ENCODE measurements at regions not wholly inside any gene's neighbourhood (a gene's known extent, or its start where the extent isn't known, plus 50 kb on each side); places are given as distances from the start of the nearest gene placed in this dataset.
A peak's percentile ranks its signal among the peaks of the same experiment; 100 is the strongest.

DNA sequence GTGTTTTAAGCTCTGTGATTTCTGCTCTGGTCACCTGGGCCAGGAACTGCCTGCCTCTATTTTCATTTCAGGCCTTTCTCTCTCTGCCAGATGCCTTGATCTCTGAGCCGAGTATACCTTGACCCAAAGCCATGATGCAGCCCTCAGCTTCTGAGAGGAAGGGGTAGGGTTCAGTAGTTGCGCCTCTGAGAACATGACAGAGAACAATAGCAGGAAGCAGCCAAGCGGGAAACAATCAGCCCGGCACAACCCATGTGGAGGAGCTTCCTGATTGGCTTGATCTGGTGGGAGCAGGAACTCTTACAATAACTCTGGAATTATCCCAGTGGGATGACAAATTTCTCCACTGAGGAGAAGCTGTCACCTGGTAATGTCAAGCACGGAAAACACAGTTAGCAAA is 127.4 kb downstream of the PALM2AKAP2 start:
- H3K9me2 ChIP-seq (ENCODE audit: low read depth, low read length): no peaks in the 10 kb centered on the region
- peak overlapping the region; percentile 54 for H3K4me2 ChIP-seq (ENCODE audit: low read length)
- H4K20me1 ChIP-seq (ENCODE audit: insufficient read depth, low read length): no peaks in the 10 kb centered on the region
- peak overlapping the region; percentile 62 for H3K9ac ChIP-seq (ENCODE audit: low read length)
- no peak overlapping the region for H2AFZ ChIP-seq (ENCODE audit: low read length)
- H3K9me3 ChIP-seq (ENCODE audit: low read length): no peaks in the 10 kb centered on the region
- peak overlapping the region; percentile 26 for H3K4me3 ChIP-seq (ENCODE audit: low read depth, low read length, poor library complexity, severe bottlenecking)
- H3F3A ChIP-seq (ENCODE audit: insufficient read depth, low read length): peaks cover 9% of the 10 kb centered on the region; the same call in 1 of the 2 replicates
- no peaks in the 10 kb centered on the region for H3K36me3 ChIP-seq (ENCODE audit: insufficient read depth, low read length)
- peak overlapping the region; percentile 98 for H3K27ac ChIP-seq (ENCODE audit: low read depth, low read length, poor library complexity, severe bottlenecking)
- no peaks in the 10 kb centered on the region for H3K27me3 ChIP-seq (ENCODE audit: insufficient read depth, low read length)
- peaks cover 82% of the 10 kb centered on the region for H3K4me1 ChIP-seq (ENCODE audit: insufficient read depth, low read length, severe bottlenecking)
- TF ChIP-seq EZH2 (IDR thresholded peaks at IDR 0.05; ENCODE audit: borderline replicate concordance, low read length) (no peak), CTCF (IDR thresholded peaks at IDR 0.05; ENCODE audit: low read length) (no peak)
- H3K79me2 ChIP-seq (ENCODE audit: insufficient read depth, low read length): no peaks in the 10 kb centered on the region

GRCh38 chr9:109907810-109908458 is 127.9 kb downstream of the PALM2AKAP2 start:
- Histone ChIP-seq H3K4me3 (ENCODE audit: low read depth, low read length, poor library complexity, severe bottlenecking) (peak overlapping the region; percentile 26), H4K20me1 (ENCODE audit: insufficient read depth, low read length) (no peaks in the 10 kb centered on the region), H3K9ac (ENCODE audit: low read length) (peak overlapping the region; percentile 62), H3K27me3 (ENCODE audit: insufficient read depth, low read length) (no peaks in the 10 kb centered on the region), H3K9me3 (ENCODE audit: low read length) (no peaks in the 10 kb centered on the region), H3K36me3 (ENCODE audit: insufficient read depth, low read length) (no peaks in the 10 kb centered on the region), H3K4me1 (ENCODE audit: insufficient read depth, low read length, severe bottlenecking) (peaks cover 87% of the 10 kb centered on the region), H2AFZ (ENCODE audit: low read length) (no peak overlapping the region), H3F3A (ENCODE audit: insufficient read depth, low read length) (peaks cover 9% of the 10 kb centered on the region; the same call in 1 of the 2 replicates), H3K9me2 (ENCODE audit: low read depth, low read length) (no peaks in the 10 kb centered on the region), H3K27ac (ENCODE audit: low read depth, low read length, poor library complexity, severe bottlenecking) (peak overlapping the region; percentile 98), H3K4me2 (ENCODE audit: low read length) (peak overlapping the region; percentile 54), H3K79me2 (ENCODE audit: insufficient read depth, low read length) (no peaks in the 10 kb centered on the region)
- TF ChIP-seq EZH2 (IDR thresholded peaks at IDR 0.05; ENCODE audit: borderline replicate concordance, low read length) (no peak), CTCF (IDR thresholded peaks at IDR 0.05; ENCODE audit: low read length) (no peak)

DNA sequence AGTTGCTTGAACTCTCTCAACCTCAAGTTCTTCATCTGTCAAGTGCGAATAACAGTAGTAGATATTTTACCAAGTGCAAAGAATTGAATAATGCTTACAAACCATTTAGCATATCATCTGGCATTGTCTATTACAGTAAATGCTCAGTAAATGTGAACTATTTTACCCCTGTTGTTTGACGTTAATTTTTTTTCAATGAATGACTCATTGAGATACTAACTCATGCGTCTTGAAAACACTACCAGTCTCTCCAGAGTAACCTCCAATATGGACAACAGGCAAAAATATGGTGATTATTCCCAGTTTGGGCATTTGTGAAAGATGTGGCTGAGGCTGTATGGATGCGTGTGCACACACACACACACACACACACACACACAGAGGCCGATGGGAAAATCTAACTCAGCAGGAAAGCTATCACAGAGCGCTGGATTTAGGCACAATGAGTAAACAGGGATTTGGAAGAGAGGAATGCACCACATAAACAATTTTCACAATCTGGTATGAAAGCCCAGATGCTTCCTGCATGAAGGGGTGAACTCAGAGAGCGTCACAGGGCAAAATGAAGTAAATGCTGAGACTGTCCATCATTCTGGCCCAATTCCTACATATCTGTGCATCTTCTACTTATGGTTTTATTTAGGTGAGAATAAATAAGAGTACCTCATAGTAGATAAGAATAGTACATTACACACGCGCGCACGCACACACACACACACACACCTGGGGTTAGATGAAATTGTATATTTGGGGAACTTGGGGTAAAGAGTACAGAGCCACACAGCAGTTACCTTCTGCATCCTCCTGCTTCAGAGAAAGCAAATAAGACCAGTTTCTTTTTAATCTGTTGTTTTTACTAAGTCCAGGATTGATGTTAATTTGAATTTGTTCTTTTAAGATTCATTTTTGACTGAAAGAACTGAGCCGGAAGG is 128.7 kb downstream of the PALM2AKAP2 start:
- Histone ChIP-seq H4K20me1 (ENCODE audit: insufficient read depth, low read length) (no peaks in the 10 kb centered on the region), H3K4me3 (ENCODE audit: low read depth, low read length, poor library complexity, severe bottlenecking) (no peak overlapping the region), H3K9ac (ENCODE audit: low read length) (peak overlapping the region; percentile 62; the same call in 1 of the 2 replicates), H3K36me3 (ENCODE audit: insufficient read depth, low read length) (no peaks in the 10 kb centered on the region), H3K9me3 (ENCODE audit: low read length) (no peaks in the 10 kb centered on the region), H3K4me1 (ENCODE audit: insufficient read depth, low read length, severe bottlenecking) (peaks cover 93% of the 10 kb centered on the region), H3K4me2 (ENCODE audit: low read length) (peak overlapping the region; percentile 54; the same call in 1 of the 2 replicates), H3K27me3 (ENCODE audit: insufficient read depth, low read length) (no peaks in the 10 kb centered on the region), H2AFZ (ENCODE audit: low read length) (no peak overlapping the region), H3K79me2 (ENCODE audit: insufficient read depth, low read length) (no peaks in the 10 kb centered on the region), H3K9me2 (ENCODE audit: low read depth, low read length) (no peaks in the 10 kb centered on the region), H3F3A (ENCODE audit: insufficient read depth, low read length) (peaks cover 9% of the 10 kb centered on the region; the same call in 1 of the 2 replicates), H3K27ac (ENCODE audit: low read depth, low read length, poor library complexity, severe bottlenecking) (peak overlapping the region; percentile 98)
- TF ChIP-seq CTCF (IDR thresholded peaks at IDR 0.05; ENCODE audit: low read length) (no peak), EZH2 (IDR thresholded peaks at IDR 0.05; ENCODE audit: borderline replicate concordance, low read length) (no peak)
